Activated CD4-positive, alpha-beta memory T cell treated with anti-CD3 and anti-CD28 coated beads for 36 hours (primary cell): ENCODE measurements at regions not wholly inside any gene's neighbourhood (a gene's known extent, or its start where the extent isn't known, plus 50 kb on each side); places are given as distances from the start of the nearest gene placed in this dataset.

Experiments
- CTCF ChIA-PET: fragments of 350-600 bp; sonication (Branson Sonifier 250); formaldehyde crosslinking; loops from one replicate; lab custom pipeline; 2021; ENCODE audit warnings: antibody characterized with exemption, inconsistent platforms; lab: Charles Lee
- POLR2A ChIA-PET: fragments of 350-600 bp; sonication (Branson Sonifier 250); formaldehyde crosslinking; loops from one replicate; lab custom pipeline; 2021; ENCODE audit warnings: antibody characterized with exemption; lab: Charles Lee
- DNase-seq: peaks from one replicate; pipeline ENCODE4 v3.0.0-alpha.2; 2020
- H3K27ac Mint-ChIP-seq: one replicate; pipeline ENCODE4 v1.8.0; 2021; ENCODE audit warnings: mixed read lengths
- H3K27me3 Mint-ChIP-seq: one replicate; pipeline ENCODE4 v1.8.0; 2021; ENCODE audit warnings: mixed read lengths
- H3K36me3 Mint-ChIP-seq: one replicate; pipeline ENCODE4 v1.8.0; 2021; ENCODE audit warnings: mixed read lengths
- H3K4me1 Mint-ChIP-seq: one replicate; pipeline ENCODE4 v1.8.0; 2021; ENCODE audit warnings: low read depth, mixed read lengths
- H3K4me3 Mint-ChIP-seq: one replicate; pipeline ENCODE4 v1.8.0; 2021; ENCODE audit warnings: mild to moderate bottlenecking, mixed read lengths
- H3K9me3 Mint-ChIP-seq: one replicate; pipeline ENCODE4 v1.8.0; 2021; ENCODE audit warnings: mixed read lengths
- intact Hi-C: fragments of 100-400 bp; cut with micrococcal nuclease; formaldehyde crosslinking; loops from one replicate; pipeline ENCODE4 v1.15.1; 2023

DNA sequence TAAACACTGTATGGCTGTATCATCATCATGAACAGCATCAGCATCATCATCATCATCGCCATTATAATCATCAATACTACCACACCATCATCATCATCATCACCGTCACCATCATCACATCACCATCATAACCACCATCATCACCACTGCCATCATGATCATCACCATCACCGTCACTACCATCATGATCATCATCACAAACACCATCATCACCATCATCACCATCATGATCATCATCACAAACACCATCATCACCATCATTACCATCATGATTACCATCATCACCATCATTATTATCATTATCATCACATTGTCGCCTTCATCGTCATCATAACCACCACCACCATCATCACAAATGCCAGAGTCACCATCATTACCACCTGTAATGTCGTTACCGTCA lies 1196.9 kb downstream of the NLGN4X start:
- no peak for DNase-seq
- no peak overlapping the region for H3K4me3 Mint-ChIP-seq
- no peak overlapping the region for H3K27ac Mint-ChIP-seq
- POLR2A ChIA-PET, result no interaction called here
- intact Hi-C loops, result no loop called here
- CTCF ChIA-PET, result no interaction called here
- no peaks in the 10 kb centered on the region for H3K27me3 Mint-ChIP-seq
- H3K4me1 Mint-ChIP-seq, result no peaks in the 10 kb centered on the region
- H3K9me3 Mint-ChIP-seq, result peaks cover 6% of the 10 kb centered on the region
- no peaks in the 10 kb centered on the region for H3K36me3 Mint-ChIP-seq

DNA sequence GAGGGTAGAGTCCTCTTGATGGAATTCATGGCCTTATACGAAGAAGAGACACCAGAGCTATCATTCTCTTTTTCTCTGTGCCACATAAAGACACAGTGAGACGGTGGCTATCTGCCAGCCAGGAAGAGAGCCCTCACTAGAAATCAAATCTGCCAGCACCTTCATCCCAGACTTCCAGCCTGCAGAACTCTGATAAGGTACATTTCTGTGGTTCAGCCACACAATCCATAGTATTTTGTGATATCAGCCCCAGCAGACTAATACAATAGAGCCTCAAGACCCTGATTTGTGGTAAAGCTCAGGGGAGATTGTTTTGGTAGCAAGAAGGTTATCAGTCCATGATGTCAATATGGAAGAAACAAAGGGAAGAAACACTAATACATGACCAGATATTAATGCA lies 1213.2 kb downstream of the NLGN4X start:
- POLR2A ChIA-PET, result no interaction called here

GRCh38 chrX:4994855-4995254 lies 1233.8 kb downstream of the NLGN4X start:
- ChIA-PET POLR2A (no interaction called here), CTCF (no interaction called here)
- H3K36me3 Mint-ChIP-seq, result no peaks in the 10 kb centered on the region
- intact Hi-C loops, result no loop called here
- H3K27ac Mint-ChIP-seq, result no peak overlapping the region
- H3K9me3 Mint-ChIP-seq, result peaks cover 8% of the 10 kb centered on the region
- H3K4me3 Mint-ChIP-seq, result no peak overlapping the region
- no peaks in the 10 kb centered on the region for H3K4me1 Mint-ChIP-seq
- no peak for DNase-seq
- H3K27me3 Mint-ChIP-seq, result no peaks in the 10 kb centered on the region

More for the DNA sequence above, 1213.2 kb downstream of the NLGN4X start:
- intact Hi-C loops, result no loop called here
- DNase-seq, result no peak
- Mint-ChIP-seq H3K27ac (no peak overlapping the region), H3K4me1 (no peaks in the 10 kb centered on the region), H3K36me3 (no peaks in the 10 kb centered on the region), H3K27me3 (no peaks in the 10 kb centered on the region), H3K9me3 (peaks cover 8% of the 10 kb centered on the region), H3K4me3 (no peak overlapping the region)
- CTCF ChIA-PET, result no interaction called here

DNA sequence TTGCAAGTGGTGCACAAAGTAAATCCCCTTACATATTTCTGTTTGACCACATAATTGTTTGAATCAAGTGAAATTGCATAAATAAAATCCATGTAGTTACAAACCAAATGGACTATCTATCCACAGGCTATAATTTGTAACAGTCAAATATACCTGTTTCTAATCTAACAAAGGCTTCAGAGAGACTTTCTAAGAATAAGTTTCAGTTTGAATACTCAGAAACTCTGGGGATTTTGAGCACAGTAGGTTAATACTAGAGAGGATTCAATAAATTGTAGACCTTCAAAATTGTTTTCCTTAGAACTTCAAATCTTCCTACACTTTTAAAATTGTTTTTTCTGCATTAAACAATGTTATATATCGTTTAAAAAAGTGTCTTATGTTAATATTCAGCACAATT lies 1250.1 kb downstream of the NLGN4X start:
- POLR2A ChIA-PET, result no interaction called here
- CTCF ChIA-PET, result no interaction called here
- H3K4me1 Mint-ChIP-seq, result no peaks in the 10 kb centered on the region
- no peaks in the 10 kb centered on the region for H3K9me3 Mint-ChIP-seq
- H3K36me3 Mint-ChIP-seq, result no peaks in the 10 kb centered on the region
- no peak overlapping the region for H3K4me3 Mint-ChIP-seq
- no peaks in the 10 kb centered on the region for H3K27me3 Mint-ChIP-seq
- intact Hi-C loops, result no loop called here
- H3K27ac Mint-ChIP-seq, result no peak overlapping the region
- DNase-seq, result no peak

DNA sequence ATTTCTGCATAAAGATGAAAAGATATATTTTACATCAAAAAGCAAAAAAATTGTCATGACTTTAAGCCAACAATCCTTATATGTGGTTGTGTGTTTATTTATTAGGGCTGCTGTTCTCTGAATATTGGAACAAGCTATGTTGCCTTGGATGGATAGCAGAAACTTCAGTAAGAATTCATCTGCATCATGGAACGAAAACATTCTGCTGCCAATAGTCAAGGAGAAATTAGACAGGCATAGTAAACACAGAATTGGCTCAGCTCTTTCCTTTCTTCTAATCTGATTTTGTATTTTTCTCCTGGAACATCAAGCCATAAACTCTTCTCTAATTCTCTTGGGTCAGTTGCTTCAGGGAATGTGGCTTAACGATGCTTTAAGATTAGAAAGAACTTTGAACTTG lies 1257.0 kb downstream of the NLGN4X start:
- POLR2A ChIA-PET, result no interaction called here
- Mint-ChIP-seq H3K4me3 (no peak overlapping the region), H3K36me3 (no peaks in the 10 kb centered on the region), H3K27me3 (no peaks in the 10 kb centered on the region), H3K27ac (no peak overlapping the region), H3K9me3 (peaks cover 4% of the 10 kb centered on the region), H3K4me1 (no peaks in the 10 kb centered on the region)
- intact Hi-C loops, result no loop called here
- DNase-seq, result no peak
- CTCF ChIA-PET, result no interaction called here

- POLR2A ChIA-PET, result no interaction called here
- no peaks in the 10 kb centered on the region for H3K4me1 Mint-ChIP-seq
- CTCF ChIA-PET, result no interaction called here
- intact Hi-C loops, result no loop called here
- no peak for DNase-seq
- no peak overlapping the region for H3K27ac Mint-ChIP-seq
- H3K27me3 Mint-ChIP-seq, result no peaks in the 10 kb centered on the region
- no peaks in the 10 kb centered on the region for H3K36me3 Mint-ChIP-seq
- H3K9me3 Mint-ChIP-seq, result peaks cover 2% of the 10 kb centered on the region
- no peak overlapping the region for H3K4me3 Mint-ChIP-seq
These were observed 1250.7 kb upstream of the PRKX start for GRCh38 chrX:4964112-4964511.

- CTCF ChIA-PET, result no interaction called here
- Mint-ChIP-seq H3K27me3 (no peaks in the 10 kb centered on the region), H3K4me1 (no peaks in the 10 kb centered on the region), H3K27ac (no peak overlapping the region), H3K36me3 (no peaks in the 10 kb centered on the region), H3K9me3 (peaks cover under 1% of the 10 kb centered on the region), H3K4me3 (no peak overlapping the region)
- no peak for DNase-seq
- POLR2A ChIA-PET, result no interaction called here
- intact Hi-C loops, result no loop called here
These were observed 1250.0 kb upstream of the PRKX start for GRCh38 chrX:4963432-4963831.

DNA sequence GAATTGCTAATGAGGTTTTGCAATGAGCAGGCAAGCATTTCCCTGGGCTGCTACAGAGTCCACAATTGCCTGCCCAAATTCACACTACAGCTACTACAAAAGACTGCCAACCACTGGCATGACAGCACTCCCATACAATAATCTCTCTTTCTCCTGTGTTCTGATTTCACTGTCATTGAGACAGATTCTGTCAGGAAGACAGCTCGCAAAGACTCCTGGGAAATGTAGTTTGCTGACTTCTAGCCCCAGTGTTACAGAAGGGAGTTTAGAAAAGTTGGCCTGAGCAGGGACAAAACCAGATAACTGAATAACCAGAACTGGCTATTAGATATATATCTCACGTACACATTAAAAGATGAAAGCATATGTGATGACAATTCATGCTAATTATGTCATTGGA lies 1231.3 kb upstream of the PRKX start:
- CTCF ChIA-PET, result no interaction called here
- no peaks in the 10 kb centered on the region for H3K4me1 Mint-ChIP-seq
- H3K27ac Mint-ChIP-seq, result no peak overlapping the region
- POLR2A ChIA-PET, result no interaction called here
- no peak overlapping the region for H3K4me3 Mint-ChIP-seq
- DNase-seq, result no peak
- intact Hi-C loops, result no loop called here
- no peaks in the 10 kb centered on the region for H3K36me3 Mint-ChIP-seq
- no peaks in the 10 kb centered on the region for H3K9me3 Mint-ChIP-seq
- H3K27me3 Mint-ChIP-seq, result no peaks in the 10 kb centered on the region

DNA sequence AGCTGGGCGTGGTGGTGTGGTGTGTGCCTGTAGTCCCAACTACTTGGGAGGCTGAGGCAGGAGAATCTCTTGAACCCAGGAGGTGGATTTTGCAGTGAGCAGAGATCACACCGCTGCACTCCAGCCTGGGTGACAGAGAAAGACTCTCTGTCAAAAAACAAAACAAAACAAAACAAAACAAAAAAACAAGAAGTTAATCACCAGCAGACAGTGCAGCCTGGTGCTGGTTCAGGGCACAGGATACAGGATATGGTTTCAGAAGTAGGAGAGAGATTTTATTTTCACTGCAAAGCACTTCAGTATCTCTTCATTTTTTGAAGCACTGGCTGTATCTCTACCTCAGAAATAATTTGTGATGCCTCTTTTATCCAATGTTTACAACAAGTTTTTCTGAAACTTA lies 1222.9 kb upstream of the PRKX start:
- no peak overlapping the region for H3K27ac Mint-ChIP-seq
- ChIA-PET POLR2A (no interaction called here), CTCF (no interaction called here)
- no peak for DNase-seq
- intact Hi-C loops, result no loop called here
- no peaks in the 10 kb centered on the region for H3K4me1 Mint-ChIP-seq
- no peaks in the 10 kb centered on the region for H3K36me3 Mint-ChIP-seq
- H3K4me3 Mint-ChIP-seq, result no peak overlapping the region
- no peaks in the 10 kb centered on the region for H3K9me3 Mint-ChIP-seq
- no peaks in the 10 kb centered on the region for H3K27me3 Mint-ChIP-seq

GRCh38 chrX:4935846-4936245 lies 1222.4 kb upstream of the PRKX start:
- intact Hi-C loops, result no loop called here
- Mint-ChIP-seq H3K4me3 (no peak overlapping the region), H3K27ac (no peak overlapping the region), H3K4me1 (no peaks in the 10 kb centered on the region), H3K27me3 (no peaks in the 10 kb centered on the region), H3K9me3 (no peaks in the 10 kb centered on the region), H3K36me3 (no peaks in the 10 kb centered on the region)
- ChIA-PET POLR2A (no interaction called here), CTCF (no interaction called here)
- no peak for DNase-seq

GRCh38 chrX:4935401-4935800 lies 1222.0 kb upstream of the PRKX start:
- no peak for DNase-seq
- Mint-ChIP-seq H3K4me1 (no peaks in the 10 kb centered on the region), H3K4me3 (no peak overlapping the region), H3K36me3 (no peaks in the 10 kb centered on the region), H3K27ac (no peak overlapping the region), H3K9me3 (no peaks in the 10 kb centered on the region), H3K27me3 (no peaks in the 10 kb centered on the region)
- ChIA-PET CTCF (no interaction called here), POLR2A (no interaction called here)
- intact Hi-C loops, result no loop called here

GRCh38 chrX:4932790-4933189 lies 1219.3 kb upstream of the PRKX start:
- Mint-ChIP-seq H3K27me3 (no peaks in the 10 kb centered on the region), H3K27ac (no peak overlapping the region), H3K4me3 (no peak overlapping the region), H3K36me3 (no peaks in the 10 kb centered on the region), H3K4me1 (no peaks in the 10 kb centered on the region), H3K9me3 (no peaks in the 10 kb centered on the region)
- intact Hi-C loops, result no loop called here
- CTCF ChIA-PET, result no interaction called here
- no peak for DNase-seq
- POLR2A ChIA-PET, result no interaction called here

DNA sequence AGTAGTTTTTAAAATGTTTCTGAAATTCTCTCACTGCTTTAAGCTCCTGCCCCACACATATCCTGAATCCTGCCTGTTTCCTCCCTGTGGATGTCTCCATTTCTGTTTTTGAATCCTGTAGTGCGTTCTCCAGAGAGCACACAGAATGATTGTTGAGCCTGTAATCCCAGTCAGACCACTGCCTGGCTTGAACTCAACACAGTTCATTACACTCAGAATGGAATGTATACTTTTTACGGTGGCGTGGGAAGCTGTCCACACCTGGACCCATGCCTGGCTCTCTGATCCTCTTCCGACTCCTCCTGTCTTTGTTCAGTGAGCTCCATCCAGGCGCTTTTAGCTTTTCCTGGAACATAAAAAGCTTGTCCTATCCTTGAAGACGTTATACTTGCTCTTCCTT lies 1217.0 kb upstream of the PRKX start:
- POLR2A ChIA-PET, result no interaction called here
- DNase-seq, result no peak
- Mint-ChIP-seq H3K27me3 (no peaks in the 10 kb centered on the region), H3K4me1 (no peaks in the 10 kb centered on the region), H3K36me3 (no peaks in the 10 kb centered on the region), H3K27ac (no peak overlapping the region), H3K9me3 (no peaks in the 10 kb centered on the region), H3K4me3 (no peak overlapping the region)
- CTCF ChIA-PET, result no interaction called here
- intact Hi-C loops, result no loop called here

GRCh38 chrX:4925911-4926310 lies 1212.5 kb upstream of the PRKX start:
- H3K4me3 Mint-ChIP-seq, result no peak overlapping the region
- no peaks in the 10 kb centered on the region for H3K9me3 Mint-ChIP-seq
- no peak overlapping the region for H3K27ac Mint-ChIP-seq
- POLR2A ChIA-PET, result no interaction called here
- H3K4me1 Mint-ChIP-seq, result no peaks in the 10 kb centered on the region
- H3K27me3 Mint-ChIP-seq, result no peaks in the 10 kb centered on the region
- CTCF ChIA-PET, result no interaction called here
- no peaks in the 10 kb centered on the region for H3K36me3 Mint-ChIP-seq
- intact Hi-C loops, result no loop called here
- DNase-seq, result no peak
